HUDEP-2 (cell line): ENCODE measurements at regions not wholly inside any gene's neighbourhood (a gene's known extent, or its start where the extent isn't known, plus 50 kb on each side); places are given as distances from the start of the nearest gene placed in this dataset.

Experiments used
- DNase-seq, 76 experiments: peaks; one replicate each; lab custom pipeline; 2025; ENCODE audit not compliant: unreplicated experiment in 76 of 76; lab: John Stamatoyannopoulos, UW

DNA sequence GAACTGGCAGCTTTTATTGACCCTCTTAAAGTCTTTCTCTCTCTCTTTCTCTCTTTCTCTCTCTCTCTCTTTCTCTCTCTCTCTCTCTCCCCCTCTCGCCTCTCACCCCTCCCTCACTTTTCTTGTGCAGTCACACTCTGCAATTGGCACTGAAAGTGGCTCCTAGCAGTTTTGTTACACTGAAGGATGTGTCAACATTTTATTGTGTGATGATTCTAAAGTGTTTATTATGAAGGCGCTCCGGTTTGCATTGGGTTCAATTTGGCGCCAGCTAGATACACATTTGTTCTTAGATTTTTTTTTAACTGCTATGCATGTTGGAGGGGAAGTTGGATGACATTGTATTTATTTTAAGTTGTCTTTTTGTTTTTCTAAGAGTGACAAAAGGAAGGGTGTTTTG lies 64.0 kb upstream of the CHRM3 start:
- DNase-seq = no peak

- no peak for DNase-seq
Measured at GRCh38 chr1:239321877-239322276, 64.5 kb upstream of the CHRM3 start.

GRCh38 chr1:239317948-239318347 lies 68.4 kb upstream of the CHRM3 start:
- DNase-seq = no peak

DNA sequence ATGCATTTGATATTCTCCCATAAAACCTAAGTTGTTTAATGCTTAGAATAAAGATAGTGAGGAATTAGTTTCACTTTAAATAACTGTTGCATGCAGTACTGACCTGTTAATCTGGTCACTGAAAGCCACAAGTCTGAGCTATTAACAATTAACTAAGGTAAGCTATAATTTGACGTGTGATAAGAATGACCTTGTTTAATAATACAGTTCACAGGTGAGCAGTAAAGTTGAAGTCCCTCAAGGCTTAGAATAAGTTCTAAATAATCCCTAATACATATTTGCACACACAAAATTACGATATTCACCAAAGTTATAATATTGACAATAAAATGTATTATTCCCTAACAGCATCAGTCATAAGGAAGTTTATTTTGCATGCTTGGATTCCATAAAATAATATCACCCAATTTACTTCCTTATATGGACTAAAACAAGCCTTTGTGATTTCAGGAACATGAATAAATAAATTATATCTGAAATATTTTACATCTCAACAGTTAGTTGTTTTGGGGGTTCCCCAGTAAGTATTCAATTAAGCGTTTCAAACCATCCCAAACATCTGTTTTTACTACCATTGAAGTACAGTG lies 70.6 kb upstream of the CHRM3 start:
- DNase-seq = no peak

DNA sequence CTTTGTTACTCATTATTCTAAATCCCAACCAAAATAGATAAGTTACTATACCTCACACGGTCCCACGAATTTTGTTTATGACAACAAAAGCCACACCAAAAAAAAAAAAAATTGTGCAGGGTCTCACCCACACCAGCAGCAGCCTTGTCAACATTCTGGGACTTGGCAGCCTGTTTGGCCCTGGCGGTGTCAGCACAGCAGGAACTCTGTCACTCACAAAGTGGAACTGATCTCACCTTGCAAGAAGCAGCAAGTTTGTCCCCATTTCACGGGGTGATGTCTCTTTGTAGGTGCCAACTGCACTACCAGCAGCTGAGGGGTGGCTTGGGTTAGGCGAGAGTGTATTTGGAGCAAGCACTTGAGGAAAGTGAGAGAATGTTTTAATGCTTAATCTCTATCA lies 75.0 kb upstream of the CHRM3 start:
- no peak for DNase-seq

GRCh38 chr1:239308701-239309333 lies 77.6 kb upstream of the CHRM3 start:
- peak in 30 of 76 experiments; percentile 0 to 31 (median 8) for DNase-seq

DNA sequence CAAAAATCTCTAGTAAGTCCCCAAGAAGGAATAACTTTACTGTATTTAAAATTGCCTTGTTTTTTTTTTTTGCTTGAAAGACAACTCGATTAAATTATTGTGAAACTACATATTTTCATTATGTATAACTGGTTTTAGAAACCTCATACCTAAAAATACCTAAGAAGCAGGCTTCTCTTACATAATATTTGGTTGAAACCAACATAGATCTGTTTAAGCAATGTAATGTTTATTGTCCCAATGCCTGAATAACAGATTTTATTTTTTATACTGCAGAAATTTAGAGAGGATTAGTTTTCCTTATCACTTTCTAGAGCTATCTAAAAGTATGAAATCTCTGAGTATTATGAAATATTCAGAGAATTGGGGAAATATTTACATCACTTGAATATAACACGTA lies 78.5 kb upstream of the CHRM3 start:
- no peak for DNase-seq

DNA sequence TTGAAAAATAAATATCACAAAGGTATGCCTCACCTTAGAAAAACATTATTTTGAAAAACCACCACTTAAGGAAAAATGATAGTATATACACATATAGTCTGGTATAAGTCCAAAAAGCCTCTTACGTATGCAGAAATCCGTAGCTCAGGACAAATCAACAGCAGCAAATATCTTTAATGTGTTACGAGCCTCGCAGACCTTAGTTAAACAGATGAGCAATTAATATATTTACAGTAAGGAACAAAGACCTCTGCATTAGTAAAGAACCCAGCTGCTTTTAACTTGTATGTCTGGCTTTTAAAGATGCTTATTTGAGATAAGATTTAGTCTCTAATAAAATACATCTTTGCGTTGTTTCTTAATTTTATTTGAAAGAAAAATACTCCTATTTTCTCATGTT lies 79.9 kb upstream of the CHRM3 start:
- no peak for DNase-seq

- DNase-seq = no peak
Measured at GRCh38 chr1:239303289-239303688, 83.1 kb upstream of the CHRM3 start.

- DNase-seq = no peak
Measured at GRCh38 chr1:239302696-239303095, 83.7 kb upstream of the CHRM3 start.

- no peak for DNase-seq
Measured at GRCh38 chr1:239301251-239301650, 85.1 kb upstream of the CHRM3 start.

GRCh38 chr1:239297910-239298309 lies 88.5 kb upstream of the CHRM3 start:
- DNase-seq = no peak

DNA sequence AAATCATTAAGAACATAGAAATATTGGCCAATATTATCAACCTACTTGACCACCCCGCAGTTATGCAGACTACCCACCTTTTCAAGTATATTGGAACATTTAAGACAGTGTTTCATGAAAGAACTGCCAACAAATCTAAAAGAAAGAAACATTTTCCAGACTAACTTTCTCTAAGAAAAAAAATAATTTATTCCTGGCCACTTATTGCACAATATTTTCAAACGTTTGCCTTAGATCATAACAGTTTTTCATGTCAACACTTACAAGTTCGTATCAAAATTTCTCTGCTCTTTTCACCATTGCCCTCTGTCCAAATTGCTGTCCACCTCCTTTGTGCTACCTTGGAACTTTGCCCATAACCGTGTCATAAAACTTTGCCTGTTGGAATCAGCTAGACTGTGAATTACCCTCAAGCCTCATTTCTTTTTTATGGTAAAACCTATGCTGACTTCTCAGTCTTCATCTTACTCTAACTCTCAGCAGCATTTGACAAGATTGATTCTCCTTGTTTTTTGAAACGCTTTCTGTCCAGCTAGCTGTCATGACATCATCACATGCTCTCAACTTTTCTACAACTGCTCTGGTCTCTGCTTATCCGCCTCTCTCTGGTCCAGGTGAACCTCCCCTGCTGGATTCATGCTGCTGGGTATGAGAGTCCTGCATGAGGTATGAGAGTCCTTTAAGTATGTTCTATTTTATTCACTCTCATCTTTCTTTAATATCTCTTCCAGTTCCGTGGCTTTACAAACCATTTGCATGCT lies 92.8 kb upstream of the CHRM3 start:
- DNase-seq = peak in 2 of 76 experiments; percentile 16 to 19

DNA sequence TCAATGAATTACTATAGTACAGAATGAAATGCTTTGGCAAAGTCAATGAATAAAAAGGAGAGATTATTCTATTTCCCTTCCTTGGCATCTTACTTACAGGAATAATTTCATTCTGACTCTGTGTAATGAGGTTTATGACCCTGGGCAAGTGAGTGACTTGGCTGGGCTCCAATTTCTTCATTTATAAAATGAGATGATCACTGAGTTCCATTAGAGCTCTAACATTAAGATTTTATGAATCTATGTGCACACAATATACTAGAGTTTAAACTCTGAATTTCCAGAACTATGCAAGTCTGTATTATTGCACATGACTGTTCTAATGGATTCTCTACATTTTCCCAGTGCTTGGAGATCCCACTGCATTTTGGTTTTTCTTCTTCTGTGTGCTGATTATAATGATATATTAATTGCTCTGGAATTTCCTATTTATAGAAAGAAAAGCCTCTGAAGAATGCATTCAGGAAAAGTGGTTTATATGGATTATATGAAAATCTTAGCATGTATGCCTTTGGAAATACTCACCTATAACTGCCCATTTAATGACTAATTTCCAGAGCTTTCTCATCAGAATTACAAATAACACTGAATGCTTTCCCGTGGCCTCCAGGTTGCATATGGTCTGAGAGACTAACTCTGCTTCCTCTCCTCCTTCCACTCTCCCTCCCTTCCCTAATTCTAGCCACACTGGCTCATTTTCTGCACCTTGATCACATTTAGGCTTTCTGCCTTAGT lies 97.4 kb upstream of the CHRM3 start:
- DNase-seq = no peak

GRCh38 chr1:239287296-239287695 lies 99.1 kb upstream of the CHRM3 start:
- no peak for DNase-seq

DNA sequence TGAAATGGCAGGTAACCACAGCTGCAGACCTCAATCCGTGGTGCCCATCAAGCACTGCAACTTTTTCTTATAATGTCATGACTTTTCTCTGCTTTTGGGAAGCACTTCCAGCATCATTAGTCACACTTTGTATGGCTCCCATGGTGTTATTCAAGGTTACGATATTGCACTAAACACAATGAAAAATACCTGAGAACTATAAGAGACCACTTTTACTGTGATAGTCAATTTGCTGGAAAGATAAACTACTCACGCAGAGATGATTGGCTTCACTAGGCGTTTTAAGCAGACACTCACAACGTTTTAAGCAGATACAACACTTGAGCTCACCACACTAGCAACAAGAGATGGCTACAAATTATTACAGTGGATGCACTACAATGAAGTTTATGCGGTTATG lies 103.2 kb upstream of the CHRM3 start:
- no peak for DNase-seq

- peak in 3 of 76 experiments; percentile 8 to 22 (median 8) for DNase-seq
Measured at GRCh38 chr1:239282411-239282810, 104.0 kb upstream of the CHRM3 start.

GRCh38 chr1:239276051-239276450 lies 110.3 kb upstream of the CHRM3 start:
- peak in 1 of 76 experiments; percentile 1 for DNase-seq

GRCh38 chr1:239274242-239274830 lies 112.0 kb upstream of the CHRM3 start:
- DNase-seq = no peak

- DNase-seq = no peak
Measured at GRCh38 chr1:239270509-239270908, 115.9 kb upstream of the CHRM3 start.

GRCh38 chr1:239269706-239270105 lies 116.7 kb upstream of the CHRM3 start:
- DNase-seq = no peak
